ENCODE measurements at regions not wholly inside any gene's neighbourhood (a gene's known extent, or its start where the extent isn't known, plus 50 kb on each side); places are given as distances from the start of the nearest gene placed in this dataset.

DNA sequence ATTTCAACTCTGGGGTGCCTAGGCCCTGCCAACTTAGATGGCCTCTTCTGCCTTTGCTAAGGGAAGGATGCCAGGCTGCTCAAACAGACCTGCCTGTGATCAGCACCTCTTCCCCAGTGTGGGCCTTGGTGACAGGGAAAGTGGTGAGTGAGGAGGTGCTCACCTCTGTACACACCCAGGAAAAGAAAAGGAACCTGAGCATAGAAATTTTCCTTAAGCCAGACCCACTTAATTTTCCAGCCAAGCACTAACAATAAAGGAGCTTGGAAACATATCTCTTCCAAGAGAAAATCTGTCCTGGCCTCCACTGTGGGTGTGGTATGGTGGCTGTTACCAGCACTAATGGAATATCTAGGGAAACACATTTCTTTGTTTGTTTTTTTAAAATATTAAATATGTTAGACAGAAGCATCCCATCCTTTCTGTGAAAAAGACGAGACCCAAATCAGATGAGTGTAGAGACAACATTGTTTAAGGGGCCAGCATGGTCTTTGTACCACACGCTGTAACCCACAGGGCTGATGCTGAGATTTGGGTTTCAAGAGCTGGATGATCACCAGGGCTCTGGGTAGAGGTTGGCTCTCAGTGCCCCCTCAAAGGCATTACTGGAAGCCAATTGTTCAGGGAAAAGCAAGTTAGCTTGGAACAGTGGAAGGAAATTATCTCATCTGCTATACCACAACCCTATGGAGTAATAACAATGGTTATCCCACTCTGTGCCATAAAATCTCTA, 472.2 kb downstream of the INSC start:
- no peak for FAIRE-seq

- FAIRE-seq: no peak
These were observed 474.4 kb downstream of the INSC start for GRCh38 chr11:15589070-15589626.

DNA sequence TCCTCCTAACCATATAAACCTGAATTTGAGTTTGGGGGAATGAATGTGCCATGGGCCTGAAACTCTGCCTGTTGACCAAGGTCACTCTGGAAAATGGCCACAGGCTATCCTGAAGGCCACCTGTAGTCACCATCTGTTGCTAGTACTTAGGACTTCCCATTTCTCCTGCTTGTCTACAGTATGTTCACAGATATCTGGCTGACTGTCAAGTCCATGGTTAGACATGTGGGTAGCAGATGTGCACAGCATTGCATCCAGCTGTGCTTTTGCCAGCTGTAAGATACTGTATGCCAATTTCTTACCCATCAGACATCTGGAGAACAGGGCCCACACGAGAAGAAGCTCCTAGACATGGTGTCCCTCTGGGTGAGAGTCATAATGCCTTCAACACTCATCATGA, 475.4 kb downstream of the INSC start:
- FAIRE-seq: no peak

- FAIRE-seq: no peak
These were observed 476.4 kb downstream of the INSC start for GRCh38 chr11:15591112-15591537.

DNA sequence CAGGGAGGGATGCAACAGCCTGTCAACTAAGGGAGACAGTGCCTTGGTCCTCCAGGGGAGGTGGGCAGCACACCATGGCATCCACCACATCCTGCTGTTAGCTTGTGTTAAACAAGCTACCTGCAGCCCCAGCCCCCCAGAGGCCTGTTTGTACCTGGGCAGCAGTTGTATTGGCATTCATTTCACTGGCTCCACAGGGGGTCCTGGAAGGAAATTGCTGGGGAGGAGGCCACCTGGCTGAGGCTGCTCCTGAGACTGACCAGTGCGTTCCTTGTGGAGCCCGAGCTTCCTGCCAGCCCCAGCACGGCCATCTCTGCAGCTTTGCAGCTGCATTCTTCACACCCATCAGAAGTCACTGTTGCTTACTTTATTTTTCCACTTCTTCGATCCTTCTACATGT, 479.9 kb downstream of the INSC start:
- FAIRE-seq: no peak

- FAIRE-seq: no peak
These were observed 484.7 kb downstream of the INSC start for GRCh38 chr11:15599376-15599775.

- no peak for FAIRE-seq
These were observed 487.3 kb downstream of the INSC start for GRCh38 chr11:15602047-15602446.

GRCh38 chr11:15602785-15603567, 488.3 kb downstream of the INSC start:
- no peak for FAIRE-seq

GRCh38 chr11:15605094-15605493, 490.4 kb downstream of the INSC start:
- no peak for FAIRE-seq

DNA sequence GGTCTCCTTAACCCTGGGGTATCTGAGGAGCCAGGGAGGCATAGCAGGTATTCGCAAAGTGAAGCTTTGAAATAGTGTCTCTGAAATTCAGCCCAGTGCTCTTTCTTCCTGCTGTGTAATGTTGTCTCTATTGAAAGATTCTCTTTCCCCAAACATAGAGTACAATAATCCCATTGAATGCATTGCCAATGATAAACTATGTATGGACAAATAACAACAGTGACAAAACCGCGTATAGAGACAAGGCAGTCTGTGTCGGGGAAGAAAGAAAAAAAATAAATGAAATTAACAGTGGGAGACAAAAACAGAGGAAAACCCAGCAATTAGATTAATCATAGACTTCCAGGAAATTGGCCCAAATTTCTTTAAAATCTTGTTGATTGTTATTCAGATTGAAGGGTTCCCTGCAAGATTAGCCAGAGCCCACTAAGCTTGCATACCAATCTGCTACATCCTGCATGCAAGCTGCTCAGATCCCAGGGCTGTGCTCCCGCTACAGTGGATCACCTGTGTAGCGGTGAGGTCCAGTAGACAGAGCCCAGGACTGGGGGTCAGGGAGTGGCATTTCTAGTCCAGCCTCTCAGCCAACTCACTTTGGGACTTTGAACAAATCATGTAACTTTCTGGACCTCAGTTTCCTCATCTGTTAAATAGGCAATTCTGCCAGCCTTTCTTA, 492.8 kb downstream of the INSC start:
- no peak for FAIRE-seq

DNA sequence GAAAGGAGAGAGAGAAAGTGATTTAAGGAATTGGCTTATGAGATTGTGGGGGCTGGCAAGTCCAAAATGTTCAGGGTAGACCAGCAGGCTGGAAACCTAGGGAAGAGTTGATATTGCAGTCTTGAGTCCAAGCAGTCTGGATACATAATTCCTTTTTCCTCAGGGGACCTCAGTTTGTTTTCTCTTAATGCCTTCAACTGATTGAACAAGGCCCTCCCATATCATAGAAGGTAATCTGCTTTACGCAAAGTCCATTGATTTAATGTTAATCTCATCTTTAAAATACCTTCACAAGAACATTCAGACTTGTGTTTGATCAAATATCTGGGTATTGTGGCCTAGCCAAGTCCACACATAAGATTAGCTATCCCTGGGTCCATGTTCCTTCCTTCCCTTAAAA, 494.7 kb downstream of the INSC start:
- no peak for FAIRE-seq

- FAIRE-seq: no peak
These were observed 496.2 kb downstream of the INSC start for GRCh38 chr11:15610881-15611280.

DNA sequence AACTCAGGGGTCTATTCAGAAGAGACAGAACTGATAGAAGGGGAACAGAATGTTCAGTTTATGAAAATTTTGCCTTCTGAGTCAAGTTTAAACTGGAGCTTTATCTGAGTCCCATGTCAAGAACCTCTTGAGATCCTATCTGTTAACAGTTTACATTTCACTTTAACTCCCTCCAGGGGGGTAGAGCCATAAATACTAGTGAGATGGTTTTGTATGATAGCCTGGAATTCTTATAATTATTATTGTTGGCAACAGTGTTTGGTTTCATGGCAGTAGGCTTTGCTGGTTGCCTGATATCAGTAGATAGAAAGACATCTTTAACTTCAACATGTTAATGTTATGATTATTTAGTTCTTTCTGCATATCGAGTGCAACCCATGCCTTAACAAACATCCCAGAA, 498.5 kb downstream of the INSC start:
- FAIRE-seq: no peak

DNA sequence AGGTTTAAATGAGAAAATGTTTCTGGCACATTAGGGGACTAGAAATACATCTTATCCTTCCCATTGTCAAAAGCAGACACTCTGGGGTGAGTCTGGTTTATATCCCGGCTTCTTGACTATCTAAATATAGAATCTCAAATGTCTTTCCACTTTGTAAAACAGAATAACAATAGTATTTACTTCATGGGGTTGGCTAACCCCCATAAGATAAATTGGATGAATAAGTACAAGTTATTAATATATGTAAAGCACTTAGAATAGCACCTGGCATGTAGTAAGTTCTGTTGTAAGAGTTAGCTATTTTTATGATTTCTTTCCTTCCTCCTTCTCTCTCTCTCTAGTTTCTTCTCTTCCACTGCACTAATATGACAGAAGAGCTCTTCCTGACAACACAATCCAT, 499.1 kb downstream of the INSC start:
- FAIRE-seq: no peak

GRCh38 chr11:15615398-15616096, 500.8 kb downstream of the INSC start:
- FAIRE-seq: no peak

GRCh38 chr11:15616130-15617105, 501.7 kb downstream of the INSC start:
- FAIRE-seq: no peak

- FAIRE-seq: no peak
These were observed 502.4 kb downstream of the INSC start for GRCh38 chr11:15617126-15617525.

DNA sequence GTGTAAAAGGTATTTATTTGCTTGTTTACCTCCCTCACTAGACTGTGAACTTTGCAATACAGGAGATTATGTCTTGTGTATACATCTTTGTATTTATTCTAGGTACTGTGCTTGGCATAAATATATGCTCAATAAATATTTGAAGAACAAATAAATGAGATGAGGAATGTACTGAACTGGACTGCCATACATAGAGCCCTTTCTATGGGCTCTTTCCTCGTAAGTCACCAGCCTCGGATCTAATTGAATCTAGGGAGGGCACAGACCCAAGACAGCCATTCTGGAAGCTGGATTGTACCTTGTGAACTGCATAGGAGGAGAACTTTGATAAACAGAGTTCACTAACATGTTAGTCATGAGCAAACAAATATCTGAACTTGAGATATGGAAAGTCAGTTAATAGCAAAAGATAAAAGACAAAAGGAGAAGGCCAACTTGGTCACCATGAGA, 503.9 kb downstream of the INSC start:
- FAIRE-seq: no peak

DNA sequence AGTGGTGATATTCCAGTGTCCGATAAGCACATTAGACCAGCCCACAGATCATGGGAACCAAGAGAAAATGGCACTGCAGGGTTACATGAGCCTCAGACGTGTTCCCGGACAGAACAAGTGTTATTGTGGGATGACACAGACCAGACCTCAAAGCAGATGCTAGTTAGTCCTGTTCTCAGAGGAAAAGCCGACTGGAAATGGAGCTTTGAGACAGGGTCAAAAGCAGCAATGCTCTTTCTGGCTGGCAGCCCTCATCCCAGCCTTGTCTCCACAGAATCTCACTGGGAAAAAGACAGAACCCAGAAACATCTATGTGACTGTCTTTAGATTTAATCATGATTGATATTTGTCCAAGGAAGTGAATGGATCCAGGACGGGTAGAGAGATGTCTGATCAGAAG, 506.8 kb downstream of the INSC start:
- FAIRE-seq: no peak

GRCh38 chr11:15622231-15622890, 507.6 kb downstream of the INSC start:
- FAIRE-seq: no peak

DNA sequence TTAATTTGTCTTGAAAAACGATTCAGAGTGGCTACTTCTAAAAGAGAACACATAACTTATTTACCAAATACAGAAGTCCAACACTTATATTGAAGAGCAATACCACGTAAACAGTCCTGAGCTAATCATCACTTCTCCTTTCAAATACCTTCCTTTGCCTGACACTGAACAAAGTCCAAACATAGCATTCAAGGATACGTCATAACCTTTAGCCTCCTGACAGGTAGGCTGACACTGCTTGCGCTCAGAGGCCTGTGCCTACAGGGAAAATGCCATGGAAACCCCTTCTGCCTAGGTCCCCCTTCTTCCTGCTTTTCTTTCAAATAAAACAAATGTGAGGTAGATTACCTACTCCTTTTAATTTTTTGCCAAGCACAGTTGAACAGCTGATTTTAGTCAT, 510.0 kb downstream of the INSC start:
- no peak for FAIRE-seq

Data from G401.6 (cell line).